T47D (cell line): ENCODE measurements at regions not wholly inside any gene's neighbourhood (a gene's known extent, or its start where the extent isn't known, plus 50 kb on each side); places are given as distances from the start of the nearest gene placed in this dataset.
A peak's percentile ranks its signal among the peaks of the same experiment; 100 is the strongest.
"Not testable (repeated sequence)": the region's sequence is repeated elsewhere in the genome, so short reads cannot be mapped to it uniquely, and the experiment has no call there.

Source experiments
- DNase-seq, 2 experiments: peaks; one replicate each; pipeline versions ENCODE4 v3.0.0 to v3.0.0-alpha.2; 2011 to 2012; ENCODE audit warnings: low read depth in 1 of 2, low spot score in 1 of 2
- JUND ChIP-seq: IDR thresholded peaks from 2 replicates; pipeline ENCODE4 v1.6.1; 2012; ENCODE audit warnings: low read depth
- in situ Hi-C: cut with HindIII; loops from 2 replicates; pipeline ENCODE4 v1.10.0; 2016; ENCODE audit warnings: low sequenced_read_pairs, low pct_unique_long_range_greater_than_20kb

GRCh38 chr13:109998684-109999533, 212.5 kb upstream of the IRS2 start:
- DNase-seq, result peak; percentile 15 to 80
- TF ChIP-seq JUND, result no peak
- in situ Hi-C loops, result no loop called here

GRCh38 chr13:109998037-109998436, 211.7 kb upstream of the IRS2 start:
- in situ Hi-C loops, result no loop called here
- DNase-seq, result no peak
- TF ChIP-seq JUND, result no peak

- DNase-seq, in situ Hi-C loops: not testable (repeated sequence)
Measured at GRCh38 chr13:109997056-109997595, 210.7 kb upstream of the IRS2 start.

GRCh38 chr13:109996404-109996960, 210.1 kb upstream of the IRS2 start:
- no peak for DNase-seq
- in situ Hi-C loops, result no loop called here
- TF ChIP-seq JUND, result no peak

GRCh38 chr13:109995578-109995977, 209.2 kb upstream of the IRS2 start:
- no peak for TF ChIP-seq JUND
- in situ Hi-C loops, result no loop called here
- DNase-seq, result no peak

- no peak for DNase-seq
- in situ Hi-C loops, result no loop called here
Measured at GRCh38 chr13:109990296-109990695, 203.9 kb upstream of the IRS2 start.

GRCh38 chr13:109989686-109990085, 203.3 kb upstream of the IRS2 start:
- no peak for DNase-seq
- in situ Hi-C loops, result no loop called here
- no peak for TF ChIP-seq JUND

More at GRCh38 chr13:109990296-109990695, 203.9 kb upstream of the IRS2 start:
- TF ChIP-seq JUND, result no peak

- DNase-seq, result no peak
- no peak for TF ChIP-seq JUND
- in situ Hi-C loops, result no loop called here
Measured at GRCh38 chr13:109989155-109989554, 202.8 kb upstream of the IRS2 start.

GRCh38 chr13:109986851-109987250, 200.5 kb upstream of the IRS2 start:
- in situ Hi-C loops, result no loop called here
- DNase-seq, result no peak
- no peak for TF ChIP-seq JUND

GRCh38 chr13:109985871-109986450, 199.6 kb upstream of the IRS2 start:
- no peak for DNase-seq
- TF ChIP-seq JUND, result no peak
- in situ Hi-C loops, result no loop called here

- no peak for TF ChIP-seq JUND
- in situ Hi-C loops, result no loop called here
- DNase-seq, result no peak
Measured at GRCh38 chr13:109983447-109983846, 197.1 kb upstream of the IRS2 start.

GRCh38 chr13:109981000-109981399, 194.6 kb upstream of the IRS2 start:
- no peak for TF ChIP-seq JUND
- DNase-seq, result no peak
- in situ Hi-C loops, result no loop called here

- DNase-seq, in situ Hi-C loops: not testable (repeated sequence)
Measured at GRCh38 chr13:109979676-109980075, 193.3 kb upstream of the IRS2 start.
